IMR-90 (cell line): ENCODE measurements at regions not wholly inside any gene's neighbourhood (a gene's known extent, or its start where the extent isn't known, plus 50 kb on each side); places are given as distances from the start of the nearest gene placed in this dataset.

Experiments
- CTCF ChIP-seq: conservative IDR thresholded peaks from 2 replicates; pipeline ENCODE4 v1.5.1; 2012; ENCODE audit warnings: mild to moderate bottlenecking, low read depth, low read length, improper control_type of control experiment
- POLR2A ChIP-seq: IDR thresholded peaks from 2 replicates; pipeline ENCODE4 v1.6.1; 2012; ENCODE audit warnings: mild to moderate bottlenecking, low read depth, low read length

DNA sequence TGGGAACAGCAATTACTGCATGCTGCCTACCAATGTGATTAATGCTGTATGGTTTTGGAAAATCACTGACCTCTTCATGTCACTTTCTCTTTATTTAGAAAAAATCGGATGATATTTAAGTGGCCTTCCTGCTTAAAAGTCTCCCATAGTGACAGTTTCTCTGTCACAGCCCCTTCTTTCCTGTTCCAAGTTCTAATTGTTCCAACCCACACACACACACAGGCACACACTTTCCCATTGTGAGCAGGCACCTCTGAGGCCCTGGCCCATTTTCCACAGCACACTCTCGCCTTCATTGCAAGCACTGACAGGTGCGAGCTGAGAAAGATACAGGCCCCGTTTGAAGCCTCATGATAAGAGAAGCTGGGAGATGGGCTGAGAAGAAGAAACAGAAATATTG is 505.9 kb downstream of the HS3ST4 start:
- no peak for TF ChIP-seq CTCF
- TF ChIP-seq POLR2A: no peak
